Kidney glomerular epithelial cell (primary cell): ENCODE measurements at regions not wholly inside any gene's neighbourhood (a gene's known extent, or its start where the extent isn't known, plus 50 kb on each side); places are given as distances from the start of the nearest gene placed in this dataset.

Experiments used
- DNase-seq: peaks from one replicate; lab custom pipeline; 2025; lab: John Stamatoyannopoulos, UW

GRCh38 chr12:67148265-67148664 lies 120.9 kb upstream of the CAND1 start:
- DNase-seq = no peak

- no peak for DNase-seq
These were observed 117.3 kb upstream of the CAND1 start for GRCh38 chr12:67151886-67152285.

- DNase-seq = no peak
These were observed 116.7 kb upstream of the CAND1 start for GRCh38 chr12:67152451-67152850.

DNA sequence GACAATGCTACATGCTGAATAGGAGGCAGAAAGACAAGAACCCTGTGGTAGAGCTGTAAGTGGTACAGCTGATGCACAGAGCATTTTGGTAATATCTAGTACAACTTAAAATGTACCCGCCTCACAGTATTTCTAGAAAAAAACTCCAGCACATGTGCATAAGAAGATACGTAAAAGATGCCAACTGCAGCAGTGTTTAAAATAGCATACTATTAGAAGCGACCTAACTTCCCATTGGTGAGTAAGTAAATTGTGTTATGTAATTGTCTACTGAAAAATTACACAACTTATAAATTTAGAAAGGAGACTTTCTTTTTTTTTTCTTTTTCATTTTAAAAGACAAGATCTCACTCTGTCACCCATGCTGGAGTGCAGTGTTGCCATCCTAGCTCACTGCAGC lies 114.3 kb upstream of the CAND1 start:
- DNase-seq = no peak

DNA sequence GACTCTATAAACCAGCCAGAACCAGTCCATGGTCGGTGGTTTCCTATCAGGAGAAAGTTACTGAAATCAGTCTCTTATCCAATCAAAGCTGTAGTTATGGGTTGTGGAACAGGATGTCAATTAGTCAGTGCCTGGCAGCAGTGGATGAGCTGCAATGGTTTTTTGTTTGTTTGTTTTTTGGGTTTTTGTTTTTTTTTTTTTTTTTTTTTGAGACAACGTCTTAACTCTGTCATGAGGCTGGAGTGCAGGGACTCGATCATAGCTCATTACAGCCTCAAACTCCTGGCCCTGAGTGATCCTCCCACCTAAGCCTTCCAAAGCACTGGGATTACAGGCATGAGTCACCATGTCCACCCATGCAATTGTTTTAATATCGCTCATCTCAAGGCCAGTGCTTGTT lies 113.3 kb upstream of the CAND1 start:
- peak; percentile 54 for DNase-seq

DNA sequence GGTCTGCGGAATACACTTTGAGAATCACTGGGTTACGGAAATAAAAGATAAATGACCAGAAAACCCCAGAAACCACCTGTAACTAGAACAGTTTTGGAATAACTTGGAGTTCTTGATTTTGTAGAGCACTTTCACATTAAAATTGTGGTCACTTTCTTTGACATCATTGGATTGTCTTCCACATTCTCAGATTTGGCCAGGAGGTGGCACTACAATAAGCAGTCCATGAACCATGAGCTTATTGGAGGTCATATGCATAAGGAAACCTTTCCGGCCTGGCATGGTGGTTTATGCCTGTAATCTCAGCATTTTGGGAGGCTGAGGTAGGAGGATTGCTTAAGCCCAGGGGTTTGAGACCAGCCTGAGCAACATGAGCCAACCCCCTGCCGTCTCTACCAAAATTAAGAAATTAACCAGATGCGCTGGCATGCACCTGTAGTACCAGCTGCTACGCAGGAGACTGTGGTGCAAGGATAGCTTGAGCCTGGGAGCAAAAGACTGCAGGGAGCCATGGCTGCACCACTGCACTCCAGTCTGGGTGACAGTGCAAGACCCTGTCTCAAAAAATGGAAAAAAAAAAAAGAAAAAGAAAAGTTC lies 107.7 kb upstream of the CAND1 start:
- peak; percentile 36 for DNase-seq

DNA sequence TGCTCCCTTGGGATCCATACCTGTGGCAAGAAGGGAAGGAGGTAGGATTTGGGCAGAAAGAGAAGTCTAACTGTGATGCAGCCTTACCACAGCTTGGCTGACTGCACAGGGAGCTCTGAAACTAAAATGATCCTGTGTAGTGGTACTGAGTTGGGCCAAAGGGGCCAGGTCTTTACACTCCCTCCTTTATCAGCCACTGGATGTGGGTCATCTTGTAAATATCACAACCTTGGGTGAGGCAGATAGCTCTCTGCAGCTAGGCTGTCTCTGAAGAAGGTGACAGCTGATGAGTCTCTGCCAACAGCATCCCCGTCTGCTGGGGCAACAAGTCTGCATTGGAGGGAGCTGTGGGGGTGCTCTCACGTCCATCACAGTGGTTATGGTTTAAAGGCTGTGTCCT lies 95.9 kb upstream of the CAND1 start:
- DNase-seq = no peak

GRCh38 chr12:67182551-67182950 lies 86.6 kb upstream of the CAND1 start:
- no peak for DNase-seq

DNA sequence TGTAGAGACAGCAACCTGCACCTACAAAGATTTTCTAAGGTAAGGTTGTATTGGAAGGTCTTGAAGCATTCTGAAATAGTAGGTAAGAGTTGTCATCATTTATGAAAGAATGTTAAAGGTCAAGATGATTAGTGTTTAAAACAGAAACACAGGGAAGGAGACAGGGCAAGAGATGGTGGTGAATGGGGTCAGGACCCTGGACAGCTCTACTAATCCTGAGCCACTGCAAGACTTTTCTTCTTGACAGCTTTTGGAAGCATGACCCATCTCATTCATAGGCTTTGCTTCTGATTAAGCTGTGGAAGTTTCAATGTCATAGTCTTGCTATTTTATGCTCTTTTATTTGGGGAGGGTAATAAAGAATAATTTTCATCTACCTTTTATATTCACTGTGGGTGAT lies 75.5 kb upstream of the CAND1 start:
- DNase-seq = peak; percentile 28

- DNase-seq = no peak
These were observed 68.8 kb upstream of the CAND1 start for GRCh38 chr12:67200386-67200785.

- no peak for DNase-seq
These were observed 67.0 kb upstream of the CAND1 start for GRCh38 chr12:67202011-67202677.

GRCh38 chr12:67202678-67203012 lies 66.5 kb upstream of the CAND1 start:
- DNase-seq = no peak

- DNase-seq = no peak
These were observed 60.7 kb upstream of the CAND1 start for GRCh38 chr12:67208281-67209067.

DNA sequence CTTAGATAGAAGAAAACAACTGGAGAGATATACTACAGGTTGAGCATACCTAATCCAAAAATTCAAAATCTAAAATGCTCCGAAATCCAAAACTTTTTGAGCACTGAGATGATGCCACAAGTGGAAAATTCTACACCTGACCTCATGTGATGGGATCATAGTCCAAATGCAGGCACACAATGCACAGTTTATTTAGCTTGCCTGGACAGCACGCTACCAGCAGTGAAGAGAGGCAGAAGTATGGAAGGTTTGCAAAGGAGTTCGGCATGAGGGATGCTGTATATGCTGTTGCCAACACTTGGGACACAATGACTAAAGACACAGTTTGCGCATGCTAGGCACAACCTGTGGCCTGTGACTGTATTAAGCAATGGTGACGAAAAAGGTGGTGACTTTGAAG lies 58.1 kb upstream of the CAND1 start:
- no peak for DNase-seq

GRCh38 chr12:67211494-67211893 lies 57.7 kb upstream of the CAND1 start:
- no peak for DNase-seq

GRCh38 chr12:67217647-67218046 lies 51.5 kb upstream of the CAND1 start:
- no peak for DNase-seq
